HG02642 (cell line): ENCODE measurements at regions not wholly inside any gene's neighbourhood (a gene's known extent, or its start where the extent isn't known, plus 50 kb on each side); places are given as distances from the start of the nearest gene placed in this dataset.
"Not testable (repeated sequence)": the region's sequence is repeated elsewhere in the genome, so short reads cannot be mapped to it uniquely, and the experiment has no call there.

ENCODE experiments used
- ATAC-seq: cut with Tn5 transposase; IDR thresholded peaks from one replicate; pipeline ENCODE4 v1.9.1; 2021; ENCODE audit warnings: mild to moderate bottlenecking; ENCODE audit not compliant: unreplicated experiment, poor library complexity

DNA sequence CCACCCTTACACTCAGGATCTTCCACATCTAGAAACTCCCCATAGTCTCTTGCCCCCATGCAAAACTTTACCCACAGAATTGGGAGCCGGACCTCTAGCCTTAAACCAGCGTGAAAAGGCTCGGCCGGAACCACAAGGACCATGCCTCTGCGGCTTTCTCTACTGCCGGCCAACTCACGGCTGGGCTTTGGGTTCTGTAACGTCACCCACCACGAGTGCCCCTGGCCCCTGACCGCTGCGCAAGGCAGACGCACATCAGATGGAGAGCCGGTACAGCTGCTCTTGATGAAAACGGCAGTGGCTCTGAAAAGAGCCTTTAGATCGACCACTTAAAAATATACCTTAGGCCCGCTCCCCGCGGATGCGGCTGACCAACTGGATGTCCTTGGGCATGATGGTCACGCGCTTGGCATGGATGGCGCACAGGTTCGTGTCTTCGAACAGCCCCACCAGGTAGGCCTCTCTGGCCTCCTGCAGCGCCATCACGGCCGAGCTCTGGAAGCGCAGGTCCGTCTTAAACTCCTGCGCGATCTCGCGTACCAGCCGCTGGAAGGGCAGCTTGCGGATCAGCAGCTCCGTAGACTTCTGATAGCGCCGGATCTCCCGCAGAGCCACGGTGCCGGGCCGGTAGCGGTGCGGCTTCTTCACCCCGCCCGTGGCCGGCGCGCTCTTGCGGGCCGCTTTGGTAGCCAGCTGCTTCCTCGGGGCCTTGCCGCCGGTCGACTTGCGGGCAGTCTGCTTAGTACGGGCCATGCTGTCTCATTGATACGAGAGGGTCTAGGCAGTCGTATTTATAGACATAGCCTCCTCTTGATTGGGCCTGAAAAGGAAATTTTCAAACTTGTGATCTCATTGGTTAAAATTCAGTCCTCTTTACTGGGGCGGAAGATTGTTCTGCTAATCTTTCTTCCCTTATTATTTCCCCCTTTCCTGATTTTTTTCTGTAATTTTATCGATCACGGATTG, 66.3 kb downstream of the FAM72C start:
- not testable (repeated sequence) for ATAC-seq

DNA sequence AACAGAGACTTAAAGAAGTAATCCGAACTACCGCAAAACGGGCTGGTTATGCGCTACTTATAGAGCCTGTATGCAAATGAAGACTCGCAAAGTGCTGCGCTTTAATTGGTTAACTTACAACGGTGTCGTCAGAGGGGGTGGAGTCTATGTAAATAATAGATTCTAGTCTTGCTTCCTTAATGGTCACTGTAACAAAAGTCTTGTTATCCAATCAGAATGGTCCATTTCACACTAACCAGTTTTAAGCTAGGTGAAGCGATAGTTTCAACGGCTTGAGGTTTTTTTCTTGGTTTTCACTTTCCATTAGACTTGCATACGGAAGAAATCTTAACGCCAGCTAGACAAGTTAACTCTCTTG, 67.2 kb downstream of the FAM72C start:
- ATAC-seq: not testable (repeated sequence)

DNA sequence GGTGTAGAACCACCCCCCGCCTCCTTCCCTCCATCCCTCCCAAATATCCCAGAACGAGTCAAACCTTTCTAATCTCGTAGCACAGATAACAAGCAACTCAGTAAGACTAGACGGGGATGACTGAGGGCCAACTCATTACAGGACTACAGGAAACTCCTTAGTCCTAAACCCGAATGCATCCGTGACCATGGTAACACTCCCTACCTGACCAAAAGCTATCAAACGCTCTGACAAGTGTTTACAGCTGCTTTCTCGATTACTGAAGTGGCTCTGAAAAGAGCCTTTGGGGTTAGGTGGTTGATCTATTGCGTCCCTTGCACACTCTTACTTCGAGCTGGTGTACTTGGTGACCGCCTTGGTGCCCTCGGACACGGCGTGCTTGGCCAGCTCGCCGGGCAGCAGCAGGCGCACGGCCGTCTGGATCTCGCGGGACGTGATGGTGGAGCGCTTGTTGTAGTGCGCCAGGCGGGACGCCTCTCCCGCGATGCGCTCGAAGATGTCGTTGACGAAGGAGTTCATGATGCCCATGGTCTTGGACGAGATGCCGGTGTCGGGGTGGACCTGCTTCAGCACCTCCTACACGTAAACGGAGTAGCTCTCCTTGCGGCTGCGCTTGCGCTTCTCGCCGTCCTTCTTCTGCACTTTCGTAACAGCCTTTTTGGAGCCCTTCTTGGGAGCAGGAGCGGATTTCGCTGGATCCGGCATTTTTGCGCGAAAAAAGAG, 67.7 kb downstream of the FAM72C start:
- not testable (repeated sequence) for ATAC-seq

DNA sequence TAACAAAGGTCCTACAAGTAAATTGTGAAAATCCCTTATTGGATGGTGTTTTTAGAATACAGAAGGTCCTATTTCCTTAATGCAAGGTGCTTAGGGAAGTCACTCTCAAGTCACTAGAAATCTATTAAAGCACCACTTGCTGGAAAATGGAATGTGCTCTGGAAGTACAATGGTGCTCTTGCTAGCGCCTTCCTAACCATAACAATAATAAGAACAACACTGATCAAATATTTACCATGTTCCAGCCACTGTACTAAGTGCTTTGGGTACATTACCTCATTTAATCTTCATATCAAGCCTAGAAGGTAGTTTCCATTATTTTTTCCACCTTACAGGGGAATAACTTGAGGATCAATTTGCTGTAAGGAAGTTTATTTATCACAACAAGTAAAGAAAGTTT, 75.4 kb downstream of the FAM72C start:
- not testable (repeated sequence) for ATAC-seq

DNA sequence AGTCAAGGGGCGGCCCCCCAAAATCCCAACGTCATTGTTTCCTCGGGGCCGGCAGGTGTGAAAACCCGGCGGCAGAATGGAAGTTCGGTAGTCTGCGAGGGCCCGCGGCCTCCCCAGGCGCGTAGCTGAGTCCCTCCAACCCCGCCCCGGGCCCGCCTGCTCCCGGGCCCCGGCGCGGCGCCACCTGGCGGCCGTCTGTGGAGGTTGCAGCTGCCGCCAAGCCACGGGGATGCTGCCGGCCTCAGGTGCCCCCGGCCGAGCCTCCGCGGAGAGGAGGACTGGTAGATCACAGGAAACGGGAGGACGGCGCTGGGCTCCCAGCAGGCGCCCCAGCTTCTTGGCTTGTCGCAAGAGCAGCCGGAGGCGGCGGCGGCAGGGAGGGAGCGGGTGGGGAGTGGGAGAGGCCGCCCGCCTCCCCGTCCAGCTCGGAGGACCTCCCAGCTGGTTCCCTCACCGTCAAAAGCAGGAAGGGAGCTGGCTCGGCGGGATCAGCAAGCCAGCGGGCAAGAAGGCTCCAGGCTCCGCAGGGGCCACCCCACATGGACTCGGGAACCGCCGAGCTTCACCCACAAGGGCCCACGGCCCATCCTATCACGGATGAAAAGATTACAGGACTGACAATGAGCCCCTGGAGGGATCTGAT, 86.7 kb downstream of the FAM72C start:
- ATAC-seq: peak; percentile 96

DNA sequence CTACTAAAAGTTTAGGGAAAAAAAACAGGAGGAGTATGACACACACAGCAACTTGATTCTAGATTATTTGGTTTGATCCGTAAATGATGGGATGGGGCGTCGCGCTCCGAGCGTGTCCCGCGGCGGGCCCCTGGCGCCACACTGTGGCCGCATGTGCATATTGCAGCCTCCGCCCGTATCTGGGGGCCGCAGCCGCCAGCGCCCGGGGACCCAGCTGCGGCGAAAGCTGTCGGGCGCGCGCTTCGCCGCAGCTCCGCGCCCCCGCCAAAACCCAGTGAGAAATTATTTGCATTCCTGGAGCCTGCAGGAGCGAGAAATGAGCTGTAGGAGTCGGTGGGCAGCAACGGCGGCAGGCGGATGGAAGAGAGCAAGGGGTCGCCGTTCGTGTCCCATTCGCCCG, 87.3 kb downstream of the FAM72C start:
- ATAC-seq: peak; percentile 89

DNA sequence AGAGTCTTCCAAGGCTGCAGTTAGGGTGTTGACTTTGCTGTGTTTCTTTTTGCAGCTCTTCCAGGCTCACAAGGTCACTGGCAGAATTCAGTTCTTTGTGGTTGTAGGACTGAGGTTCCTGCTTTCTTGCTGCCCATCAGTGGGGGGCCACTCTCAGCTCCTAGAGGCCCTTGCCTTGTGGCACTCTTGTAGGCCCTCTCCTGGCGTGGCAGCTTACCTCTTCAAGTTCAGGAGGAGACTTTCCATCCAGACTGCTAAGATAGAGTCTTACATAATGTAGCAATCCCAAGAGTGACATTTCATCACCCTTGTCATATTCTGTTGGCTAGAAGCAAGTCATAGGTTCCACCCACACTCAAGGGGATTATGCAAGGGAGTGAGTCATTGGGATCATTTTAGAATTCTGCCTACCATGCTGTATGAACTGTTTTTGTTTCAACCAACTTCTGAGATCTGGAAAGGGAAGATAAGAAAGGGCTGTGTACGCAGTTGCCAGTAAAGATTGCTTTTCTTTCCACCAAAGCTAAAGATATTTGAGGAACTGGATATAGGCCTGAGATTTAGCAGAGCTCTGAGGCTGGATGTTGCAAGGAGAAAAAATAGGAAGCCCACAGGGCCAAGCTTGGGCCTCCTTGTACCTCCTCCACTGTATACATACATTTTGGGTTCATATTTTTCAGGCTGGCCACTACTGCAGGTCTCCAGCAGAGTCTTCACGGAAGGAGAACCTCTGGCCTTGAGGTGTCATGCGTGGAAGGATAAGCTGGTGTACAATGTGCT, 91.8 kb downstream of the FAM72C start:
- not testable (repeated sequence) for ATAC-seq

DNA sequence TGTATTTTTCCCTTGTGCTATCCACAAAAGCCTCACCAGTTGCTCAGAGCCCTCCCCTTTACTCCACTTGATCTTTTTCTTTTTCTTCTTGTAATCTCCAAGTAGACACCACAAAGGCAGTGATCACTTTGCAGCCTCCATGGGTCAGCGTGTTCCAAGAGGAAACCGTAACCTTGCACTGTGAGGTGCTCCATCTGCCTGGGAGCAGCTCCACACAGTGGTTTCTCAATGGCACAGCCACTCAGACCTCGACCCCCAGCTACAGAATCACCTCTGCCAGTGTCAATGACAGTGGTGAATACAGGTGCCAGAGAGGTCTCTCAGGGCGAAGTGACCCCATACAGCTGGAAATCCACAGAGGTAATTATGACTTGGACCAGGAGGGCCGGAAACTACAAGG, 95.8 kb downstream of the FAM72C start:
- not testable (repeated sequence) for ATAC-seq

DNA sequence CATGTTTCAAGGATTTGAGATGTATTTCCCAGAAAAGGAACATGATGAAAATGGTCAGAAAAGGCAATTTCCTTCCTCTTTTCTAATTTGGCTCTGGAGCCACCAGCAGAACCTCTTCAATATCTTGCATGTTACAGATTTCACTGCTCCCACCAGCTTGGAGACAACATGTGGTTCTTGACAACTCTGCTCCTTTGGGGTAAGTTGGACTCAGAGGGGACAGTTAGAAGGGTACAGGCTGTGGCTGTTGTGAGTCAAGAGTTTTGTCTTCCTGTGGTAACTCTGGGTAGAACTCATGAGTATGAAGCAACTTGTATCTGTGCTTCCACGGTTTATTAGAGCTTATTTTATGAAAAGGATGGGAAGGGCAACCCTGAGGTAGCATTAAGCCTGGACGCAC, 97.2 kb downstream of the FAM72C start:
- ATAC-seq: not testable (repeated sequence)

DNA sequence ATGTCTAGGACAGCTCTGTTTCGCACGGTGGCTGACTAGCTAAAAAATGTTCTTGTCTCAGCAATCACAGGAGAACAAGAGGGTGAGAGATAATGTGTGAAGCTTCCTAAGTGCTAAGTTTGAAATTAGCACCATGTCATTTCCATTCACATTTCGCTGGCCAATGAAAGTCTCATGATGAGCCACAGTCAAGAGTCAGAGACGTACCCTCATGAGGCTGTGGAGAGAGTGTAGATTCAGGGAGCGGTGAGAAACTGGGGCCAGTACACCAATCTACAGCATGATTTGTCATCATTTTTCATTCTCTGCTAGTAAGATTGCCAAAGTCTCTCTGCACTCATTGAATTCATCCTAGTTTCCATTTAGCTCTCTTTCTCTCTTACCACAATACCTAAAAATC, 98.1 kb downstream of the FAM72C start:
- ATAC-seq: not testable (repeated sequence)

DNA sequence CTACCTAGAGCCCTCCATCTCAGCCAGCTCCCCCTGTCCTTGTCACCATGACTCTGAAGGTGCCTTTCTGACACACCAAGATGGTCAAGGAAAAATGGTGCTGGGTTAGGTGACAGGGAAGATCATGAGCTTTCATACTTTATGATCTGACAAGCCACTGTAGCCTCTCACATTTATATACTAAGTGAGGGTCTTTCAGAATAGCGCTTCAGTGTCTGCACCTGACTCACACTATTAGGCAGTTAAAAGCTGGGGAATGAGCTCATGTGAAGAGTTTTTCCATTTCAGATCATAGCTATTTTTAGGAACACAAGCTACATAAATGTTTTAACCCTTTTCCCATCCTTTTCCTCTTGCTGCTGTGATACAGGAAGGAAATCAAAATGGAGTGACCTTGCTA, 101.4 kb downstream of the FAM72C start:
- not testable (repeated sequence) for ATAC-seq

DNA sequence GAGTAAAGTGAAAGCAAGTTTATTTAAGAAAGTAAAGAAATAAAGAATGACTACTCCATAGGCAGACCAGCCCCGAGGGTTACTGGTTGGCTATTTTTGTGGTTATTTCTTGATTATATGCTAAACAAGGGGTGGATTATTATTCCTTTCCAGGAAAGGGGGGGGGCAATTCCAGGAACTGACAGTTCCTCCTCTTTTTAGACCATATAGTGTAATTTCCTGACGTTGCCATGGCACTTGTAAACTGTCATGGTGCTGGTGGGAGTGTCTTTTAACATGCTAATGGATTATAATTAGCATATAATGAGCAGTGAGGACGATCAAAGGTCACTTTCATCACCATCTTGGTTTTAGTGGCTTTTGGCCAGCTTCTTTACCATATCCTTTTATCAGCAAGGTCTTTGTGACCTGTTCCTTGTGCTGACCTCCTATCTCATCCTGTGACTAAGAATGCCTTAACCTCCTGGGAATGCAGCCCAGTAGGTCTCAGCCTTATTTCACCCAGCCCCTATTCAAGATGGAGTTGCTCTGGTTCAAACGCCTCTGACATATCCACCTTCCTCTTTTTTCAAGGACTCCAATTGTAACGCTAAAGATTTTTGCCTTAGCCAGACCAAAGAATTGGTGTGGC, 104.1 kb downstream of the FAM72C start:
- ATAC-seq: not testable (repeated sequence)

DNA sequence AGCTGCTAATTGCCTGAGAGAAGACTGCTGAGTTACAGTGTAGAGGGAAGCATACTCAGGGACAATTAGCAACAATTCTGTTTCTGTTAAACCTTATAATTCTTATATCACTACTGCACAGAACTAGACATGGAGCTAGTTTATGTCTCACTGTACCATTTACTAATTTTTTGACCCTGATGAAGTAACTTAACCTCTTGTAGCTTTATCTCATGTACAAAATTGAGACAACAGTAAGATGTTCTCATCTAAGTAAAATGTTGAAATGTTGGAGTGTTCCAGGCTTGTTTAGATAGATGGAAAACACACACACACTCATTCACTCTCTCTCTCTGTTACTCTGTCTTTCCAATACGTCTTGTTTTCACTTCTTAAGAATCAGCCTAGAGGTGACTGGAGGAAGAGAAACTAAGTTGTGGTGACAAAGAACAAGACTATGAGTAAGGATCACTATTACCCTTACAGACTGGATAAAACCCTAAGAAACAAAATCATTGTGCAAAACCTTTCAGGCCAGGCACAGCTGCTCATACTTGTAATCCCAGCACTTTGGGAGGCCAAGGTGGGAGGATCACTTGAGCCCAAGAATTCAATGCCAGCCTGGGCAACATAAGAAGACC, 107.8 kb downstream of the FAM72C start:
- peak; percentile 64 for ATAC-seq

DNA sequence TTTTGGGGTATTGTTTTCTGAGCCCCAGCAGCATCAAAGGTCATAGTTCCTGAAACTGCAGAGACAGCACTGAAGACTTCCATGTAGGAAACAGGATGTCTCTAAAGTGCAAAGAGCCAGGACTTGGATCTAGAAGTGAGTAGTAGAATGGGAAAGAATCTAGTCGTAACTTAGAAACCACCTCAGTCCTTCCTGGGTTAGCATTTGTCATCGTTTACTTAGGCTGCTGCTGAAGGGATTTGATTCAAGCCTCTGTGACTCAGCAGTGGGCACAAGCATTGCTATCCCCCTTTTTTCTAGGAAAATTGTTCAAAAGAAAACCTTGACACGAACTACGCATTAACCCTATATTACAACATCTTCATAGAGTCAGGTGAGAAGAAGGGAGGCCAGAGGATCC, 109.1 kb downstream of the FAM72C start:
- ATAC-seq: not testable (repeated sequence)

DNA sequence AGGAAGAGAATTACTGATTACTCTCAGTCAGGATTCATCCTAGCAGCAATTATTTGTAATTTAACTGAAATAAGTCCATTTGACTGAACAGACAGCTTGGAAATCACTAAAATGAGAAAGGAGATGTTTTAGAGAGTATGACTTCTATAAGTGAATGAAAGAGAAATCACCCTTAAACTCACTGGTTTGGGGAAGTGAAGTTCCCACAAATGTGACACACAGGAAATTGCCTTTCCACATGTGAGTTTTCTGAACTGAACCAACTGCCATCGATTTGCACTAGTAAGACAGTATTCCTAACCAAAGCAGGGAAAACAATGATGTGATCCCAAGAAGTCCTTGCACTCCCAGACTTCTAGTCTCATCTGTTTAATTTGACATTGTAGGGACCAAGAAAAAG, 110.5 kb downstream of the FAM72C start:
- not testable (repeated sequence) for ATAC-seq

DNA sequence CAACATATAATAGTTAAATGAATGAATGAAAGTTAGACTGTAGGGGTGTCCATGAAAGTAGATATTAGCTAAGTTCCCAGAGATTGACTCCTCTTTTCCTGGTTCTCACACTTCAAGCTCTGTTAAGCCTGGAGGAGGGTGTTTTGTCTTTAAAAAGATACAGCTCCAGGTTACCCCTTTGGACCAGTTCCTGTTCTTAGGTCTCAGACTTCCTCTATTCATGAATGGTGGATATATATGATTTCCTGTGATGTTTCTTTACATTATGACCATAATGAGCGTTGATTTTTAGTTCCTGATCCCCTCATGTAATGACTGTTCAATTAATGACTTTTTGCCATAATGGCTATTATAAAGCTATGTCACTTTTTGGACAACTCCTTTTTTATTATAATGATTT, 115.9 kb downstream of the FAM72C start:
- not testable (repeated sequence) for ATAC-seq

DNA sequence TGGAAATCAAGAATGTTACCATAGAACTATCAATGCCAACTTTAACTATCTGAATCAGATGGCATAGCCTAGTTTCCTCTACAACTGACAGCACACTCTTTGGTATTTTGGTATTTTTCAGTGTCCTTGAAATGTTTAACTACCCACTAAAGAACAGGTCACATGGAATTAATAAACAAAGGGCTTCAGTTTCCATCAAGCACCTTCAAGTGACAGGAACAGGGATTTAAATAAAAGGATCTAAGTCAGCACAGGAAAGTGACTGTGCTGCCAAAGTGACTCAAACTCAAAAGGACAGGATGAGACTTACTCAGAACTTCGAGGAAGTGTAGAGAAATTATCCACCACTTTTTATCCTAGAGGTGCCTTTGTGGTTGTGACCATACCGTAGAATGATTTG, 117.7 kb downstream of the FAM72C start:
- not testable (repeated sequence) for ATAC-seq

DNA sequence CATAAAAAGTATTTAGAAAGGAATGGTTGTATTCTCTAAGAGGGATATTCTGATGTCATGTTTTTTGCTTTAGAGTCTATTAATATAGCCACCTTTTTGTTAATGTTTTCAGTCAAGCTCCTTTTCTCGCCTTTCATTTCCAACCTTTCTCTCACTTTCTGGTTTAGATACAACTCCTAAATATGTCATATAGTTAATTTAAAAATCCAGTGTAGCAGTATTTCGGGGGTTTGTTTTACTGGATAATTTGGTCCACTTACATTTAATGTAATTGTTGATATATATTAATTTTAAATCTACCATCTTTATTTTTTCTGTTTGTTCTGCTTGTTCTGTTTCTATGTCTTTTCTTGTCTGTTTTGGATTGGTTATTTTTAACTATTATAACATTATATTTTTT, 121.1 kb downstream of the FAM72C start:
- not testable (repeated sequence) for ATAC-seq

DNA sequence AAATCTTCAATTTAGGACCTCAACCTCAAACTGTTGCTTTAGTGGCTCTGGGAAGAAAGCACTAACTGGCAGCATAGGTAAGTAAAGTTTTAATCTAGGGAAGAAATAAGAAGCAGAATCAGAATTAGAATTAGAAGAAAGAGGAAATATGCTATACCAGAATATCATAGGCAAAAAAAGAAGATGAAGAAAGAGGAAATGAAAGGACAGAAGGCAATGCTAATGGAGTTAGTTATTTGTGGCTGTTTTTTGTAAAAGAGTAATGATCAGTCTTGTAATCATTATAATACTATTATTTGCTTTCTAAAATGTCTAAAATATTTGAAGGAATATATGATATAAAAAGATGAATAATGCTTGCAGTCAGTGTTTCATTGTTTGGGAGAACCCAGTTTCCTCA, 122.9 kb downstream of the FAM72C start:
- ATAC-seq: not testable (repeated sequence)
